Gastroesophageal sphincter (tissue), 3 donors: ENCODE measurements at regions not wholly inside any gene's neighbourhood (a gene's known extent, or its start where the extent isn't known, plus 50 kb on each side); places are given as distances from the start of the nearest gene placed in this dataset.

Experiments used
- EP300 ChIP-seq: sonication (generic); formaldehyde crosslinking; IDR thresholded peaks from one replicate; pipeline ENCODE4 v1.6.1; 2017; ENCODE audit warnings: antibody characterized with exemption, mild to moderate bottlenecking
- POLR2A ChIP-seq, 2 donors: fragments of 450-650 bp; IDR thresholded peaks; one replicate each; pipeline ENCODE4 v1.6.1; 2017; ENCODE audit warnings: antibody characterized with exemption in 2 of 2, mild to moderate bottlenecking in 2 of 2, moderate library complexity in 1 of 2
- POLR2AphosphoS5 ChIP-seq: sonication (generic); formaldehyde crosslinking; IDR thresholded peaks from one replicate; pipeline ENCODE4 v1.6.1; 2017; ENCODE audit warnings: antibody characterized with exemption
- TF ChIP-seq, protein P1 (sequence below), 4 experiments: fragments of 200-600 bp in 2 of 4; fragments of 450-650 bp in 2 of 4; sonication (generic) in 1 of 4; IDR thresholded peaks; one replicate each; pipeline ENCODE4 v1.5.1; 2017 to 2019; ENCODE audit warnings: antibody characterized with exemption in 4 of 4, mild to moderate bottlenecking in 2 of 4, moderate library complexity in 2 of 4

DNA sequence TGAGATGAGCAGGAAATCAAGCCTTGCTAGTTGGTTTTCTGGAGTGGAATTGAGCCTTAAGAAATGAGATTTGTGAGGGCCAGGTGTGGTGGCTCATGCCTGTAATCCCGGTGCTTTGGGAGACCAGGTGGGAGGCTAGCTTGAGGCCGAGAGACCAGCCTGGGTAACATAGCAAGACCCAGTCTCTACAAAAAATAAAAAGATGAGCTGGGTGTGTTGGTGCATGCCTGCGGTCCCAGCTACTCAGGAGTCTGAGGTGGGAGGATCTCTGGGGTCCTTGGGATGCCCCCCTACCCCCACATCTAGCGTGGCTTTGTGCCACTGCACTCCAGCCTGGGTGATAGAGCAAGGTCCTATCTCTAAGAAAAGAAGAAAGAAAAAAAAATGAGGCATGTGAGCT lies 104.2 kb upstream of the RTL1 start:
- TF ChIP-seq POLR2A (IDR thresholded peaks at IDR 0.05) (no peak), EP300 (no peak), POLR2AphosphoS5 (no peak)
- TF ChIP-seq, protein P1, sequence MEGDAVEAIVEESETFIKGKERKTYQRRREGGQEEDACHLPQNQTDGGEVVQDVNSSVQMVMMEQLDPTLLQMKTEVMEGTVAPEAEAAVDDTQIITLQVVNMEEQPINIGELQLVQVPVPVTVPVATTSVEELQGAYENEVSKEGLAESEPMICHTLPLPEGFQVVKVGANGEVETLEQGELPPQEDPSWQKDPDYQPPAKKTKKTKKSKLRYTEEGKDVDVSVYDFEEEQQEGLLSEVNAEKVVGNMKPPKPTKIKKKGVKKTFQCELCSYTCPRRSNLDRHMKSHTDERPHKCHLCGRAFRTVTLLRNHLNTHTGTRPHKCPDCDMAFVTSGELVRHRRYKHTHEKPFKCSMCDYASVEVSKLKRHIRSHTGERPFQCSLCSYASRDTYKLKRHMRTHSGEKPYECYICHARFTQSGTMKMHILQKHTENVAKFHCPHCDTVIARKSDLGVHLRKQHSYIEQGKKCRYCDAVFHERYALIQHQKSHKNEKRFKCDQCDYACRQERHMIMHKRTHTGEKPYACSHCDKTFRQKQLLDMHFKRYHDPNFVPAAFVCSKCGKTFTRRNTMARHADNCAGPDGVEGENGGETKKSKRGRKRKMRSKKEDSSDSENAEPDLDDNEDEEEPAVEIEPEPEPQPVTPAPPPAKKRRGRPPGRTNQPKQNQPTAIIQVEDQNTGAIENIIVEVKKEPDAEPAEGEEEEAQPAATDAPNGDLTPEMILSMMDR (IDR thresholded peaks at IDR 0.05) = no peak
